NCI-H2107 (cell line): ENCODE measurements at regions not wholly inside any gene's neighbourhood (a gene's known extent, or its start where the extent isn't known, plus 50 kb on each side); places are given as distances from the start of the nearest gene placed in this dataset.

Source experiments
- DNase-seq: peaks from one replicate; lab custom pipeline; 2025; lab: John Stamatoyannopoulos, UW

GRCh38 chr13:79267560-79267959 is 138.5 kb downstream of the RBM26 start:
- DNase-seq, result no peak

DNA sequence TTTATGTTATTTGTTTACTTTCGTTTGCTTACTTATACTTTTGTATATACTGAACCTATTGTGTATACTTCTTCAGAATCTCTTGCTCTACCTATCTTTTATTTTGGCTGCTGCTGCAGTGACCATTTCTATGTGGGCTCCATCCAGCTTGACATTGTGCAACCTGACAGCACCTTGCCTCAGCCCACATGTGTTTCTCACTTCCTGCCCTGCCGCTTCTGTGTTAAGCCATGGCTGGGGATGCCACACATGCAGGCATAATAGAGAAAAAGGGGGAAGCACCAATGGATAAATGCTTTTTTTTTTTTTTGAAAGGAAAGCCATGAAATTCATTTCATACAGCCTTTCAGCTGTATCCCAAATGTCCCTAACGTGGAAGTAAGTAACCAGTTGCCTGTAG is 147.6 kb downstream of the RBM26 start:
- DNase-seq, result no peak

DNA sequence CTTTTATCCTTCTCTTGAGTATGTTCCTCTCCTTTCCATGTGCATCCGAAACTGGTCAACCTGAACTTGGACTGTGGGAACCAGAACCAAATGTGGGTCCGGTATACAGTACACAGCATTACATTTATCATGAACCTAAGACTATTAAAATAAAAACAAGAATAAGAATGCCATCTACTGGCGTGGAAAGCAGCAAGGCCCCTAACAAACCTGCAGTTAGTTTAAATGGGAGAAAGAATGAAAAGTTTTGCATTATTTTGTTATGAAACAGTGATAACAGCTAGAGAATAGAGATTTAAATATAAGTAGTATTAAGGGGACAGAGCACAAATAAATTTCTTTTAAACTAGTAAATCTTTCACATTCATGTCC is 159.5 kb downstream of the RBM26 start:
- no peak for DNase-seq

- DNase-seq, result no peak
Measured at GRCh38 chr13:79245937-79246577, 160.0 kb downstream of the RBM26 start.

GRCh38 chr13:79241697-79242096 is 164.4 kb downstream of the RBM26 start:
- DNase-seq, result no peak

- no peak for DNase-seq
Measured at GRCh38 chr13:79237981-79238380, 168.1 kb downstream of the RBM26 start.

- no peak for DNase-seq
Measured at GRCh38 chr13:79231887-79232286, 174.2 kb downstream of the RBM26 start.

DNA sequence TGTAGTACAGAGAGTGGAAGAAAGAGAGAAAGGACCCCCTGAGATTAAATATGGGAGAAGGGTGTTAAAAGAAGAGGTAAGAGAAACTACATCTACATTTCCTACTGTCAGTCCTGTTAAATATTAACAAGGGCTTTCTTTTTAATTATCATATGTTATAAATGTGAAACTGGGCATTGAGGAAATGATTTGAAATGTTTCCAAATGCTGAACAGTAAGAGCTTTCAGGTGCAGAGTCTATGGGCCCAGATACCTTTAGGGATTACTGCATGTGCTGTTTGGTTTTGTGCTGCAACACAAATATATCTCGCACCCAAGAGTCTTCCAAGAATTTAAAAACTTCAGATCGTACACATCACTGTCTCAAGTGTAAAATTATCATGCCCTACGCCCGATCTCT is 176.3 kb downstream of the RBM26 start:
- DNase-seq, result no peak

- no peak for DNase-seq
Measured at GRCh38 chr13:79228972-79229371, 177.1 kb downstream of the RBM26 start.

GRCh38 chr13:79227418-79227817 is 178.6 kb downstream of the RBM26 start:
- DNase-seq, result no peak

DNA sequence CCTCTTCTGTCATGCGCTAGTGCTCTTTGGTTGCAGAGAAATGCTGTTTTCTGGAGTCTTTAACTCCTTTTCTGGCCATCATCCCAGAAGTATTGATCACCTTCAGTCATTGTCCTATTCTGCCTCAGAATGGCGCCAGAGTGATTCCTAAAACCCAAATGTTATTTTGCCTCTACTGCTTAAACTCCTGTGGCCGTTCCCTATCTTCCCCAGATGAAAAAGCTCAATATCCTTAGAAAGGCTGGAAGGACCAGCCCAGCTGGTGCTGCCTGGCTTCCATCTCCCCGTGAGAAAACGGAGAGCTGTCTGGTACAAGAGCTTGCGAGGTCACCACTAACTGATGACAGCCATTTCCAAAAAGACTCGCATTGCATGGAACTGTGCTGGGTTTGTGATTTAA is 179.1 kb downstream of the RBM26 start:
- DNase-seq, result no peak

DNA sequence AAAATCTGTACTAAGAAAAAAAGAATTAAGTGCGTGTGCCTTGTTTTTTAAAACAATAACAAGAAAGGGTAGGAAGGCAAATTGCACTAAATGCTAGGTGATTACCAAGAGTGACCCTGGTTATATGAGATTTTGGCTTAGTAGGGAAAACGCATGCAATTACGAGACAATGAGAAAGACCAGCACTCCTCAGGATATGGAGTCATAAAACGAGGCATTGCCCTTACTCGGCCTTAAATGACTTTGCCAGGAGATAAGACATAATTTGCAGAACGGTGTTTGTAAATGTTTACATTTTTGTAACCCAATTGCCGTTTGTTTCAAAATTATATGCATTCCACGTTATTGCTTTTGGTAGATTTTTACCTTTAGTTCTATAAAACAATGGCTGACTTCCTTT is 179.8 kb downstream of the RBM26 start:
- no peak for DNase-seq

- no peak for DNase-seq
Measured at GRCh38 chr13:79225487-79226232, 180.4 kb downstream of the RBM26 start.

GRCh38 chr13:79222427-79223205 is 183.4 kb downstream of the RBM26 start:
- DNase-seq, result no peak

GRCh38 chr13:79212064-79212619 is 193.9 kb downstream of the RBM26 start:
- no peak for DNase-seq

DNA sequence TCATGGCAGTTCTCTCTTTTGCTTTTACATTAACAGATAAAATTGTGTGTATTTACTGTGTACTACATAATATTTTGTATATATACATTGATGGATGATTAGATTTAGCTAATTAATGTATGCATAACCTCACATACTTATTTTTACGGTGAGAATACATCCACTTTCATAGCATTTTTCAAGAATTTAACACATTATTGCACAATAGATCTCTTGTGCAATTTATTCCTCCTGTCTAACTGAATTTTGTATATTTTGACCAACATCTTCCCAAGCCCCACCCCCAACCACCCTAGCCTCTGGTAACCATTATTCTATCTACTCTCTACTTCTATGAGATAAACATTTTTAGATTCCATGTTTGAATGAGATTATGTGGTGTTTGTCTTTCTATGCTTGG is 194.7 kb downstream of the RBM26 start:
- no peak for DNase-seq

GRCh38 chr13:79197933-79198332 is 208.1 kb downstream of the RBM26 start:
- no peak for DNase-seq

DNA sequence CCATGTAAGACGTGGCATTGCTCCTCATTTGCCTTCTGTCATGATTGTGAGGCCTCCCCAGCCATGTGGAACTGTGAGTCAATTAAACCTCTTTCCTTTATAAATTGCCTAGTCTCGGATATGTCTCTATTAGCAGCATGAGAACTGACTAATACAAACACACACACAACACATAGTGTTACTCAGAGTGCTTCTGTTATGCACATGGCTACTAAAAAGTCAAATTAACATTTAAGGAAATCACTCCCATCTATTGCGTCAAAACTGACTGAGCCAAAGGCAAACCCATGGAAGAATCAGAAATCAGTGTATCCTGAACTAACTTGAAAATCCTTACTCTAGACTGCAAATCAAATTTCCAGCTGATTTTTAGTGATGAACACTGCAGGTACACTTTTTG is 209.2 kb downstream of the RBM26 start:
- no peak for DNase-seq

DNA sequence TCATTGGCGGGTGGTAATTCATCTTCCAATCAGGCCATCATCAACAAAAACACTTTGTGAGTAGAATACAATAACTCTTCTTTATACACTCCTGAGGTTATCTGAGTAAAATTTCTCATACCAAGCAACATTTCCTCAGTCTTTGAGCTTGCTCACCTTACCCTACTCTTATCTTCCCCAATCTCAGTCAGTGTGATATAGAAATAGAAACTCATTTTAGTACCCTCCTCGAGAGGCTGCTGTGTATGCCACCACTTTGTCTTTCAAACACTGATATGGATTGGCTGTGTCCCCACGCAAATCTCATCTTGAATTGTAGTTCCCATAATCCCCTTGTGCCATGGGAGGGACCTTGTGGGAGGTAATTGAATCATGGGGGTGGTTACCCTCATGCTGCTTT is 209.7 kb downstream of the RBM26 start:
- no peak for DNase-seq

DNA sequence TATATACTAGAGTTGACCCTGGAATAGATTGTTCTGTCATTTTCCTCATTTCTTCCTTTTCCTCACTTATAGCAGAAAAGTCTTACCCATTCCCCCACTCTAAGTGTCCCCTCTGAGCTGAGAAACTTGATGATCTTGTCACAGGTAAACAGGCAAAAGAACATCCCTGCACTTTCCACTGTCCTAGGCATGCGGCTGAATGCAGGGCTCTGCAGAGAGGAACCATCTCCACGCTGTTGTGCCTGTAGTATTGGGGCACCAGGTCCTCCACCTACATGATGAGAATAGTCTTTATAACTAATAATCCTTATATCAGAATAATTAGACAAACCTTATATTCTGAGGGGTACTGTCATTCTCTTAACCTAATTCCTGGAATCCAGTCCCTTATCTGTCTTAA is 211.3 kb downstream of the RBM26 start:
- no peak for DNase-seq

- DNase-seq, result no peak
Measured at GRCh38 chr13:79194272-79194671, 211.8 kb downstream of the RBM26 start.

DNA sequence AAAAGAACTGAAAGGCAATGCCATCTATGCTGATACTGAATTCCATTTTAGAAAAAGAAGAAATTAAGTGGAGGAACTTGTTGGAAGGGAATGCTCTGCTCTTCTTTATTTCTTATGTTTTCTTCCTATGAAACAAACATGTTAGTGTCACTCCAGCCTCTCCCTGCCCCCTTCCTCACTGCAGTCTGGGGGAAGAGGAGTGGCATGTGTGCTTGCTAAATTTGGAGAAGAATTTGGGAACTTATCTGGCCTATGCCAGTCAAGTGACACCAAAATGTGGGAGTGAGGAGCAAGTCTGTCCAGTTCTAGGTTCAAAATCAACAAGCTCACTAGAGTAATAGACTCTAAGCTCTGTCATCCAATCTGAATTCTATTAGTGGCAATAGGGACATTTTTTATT is 214.6 kb downstream of the RBM26 start:
- DNase-seq, result no peak

DNA sequence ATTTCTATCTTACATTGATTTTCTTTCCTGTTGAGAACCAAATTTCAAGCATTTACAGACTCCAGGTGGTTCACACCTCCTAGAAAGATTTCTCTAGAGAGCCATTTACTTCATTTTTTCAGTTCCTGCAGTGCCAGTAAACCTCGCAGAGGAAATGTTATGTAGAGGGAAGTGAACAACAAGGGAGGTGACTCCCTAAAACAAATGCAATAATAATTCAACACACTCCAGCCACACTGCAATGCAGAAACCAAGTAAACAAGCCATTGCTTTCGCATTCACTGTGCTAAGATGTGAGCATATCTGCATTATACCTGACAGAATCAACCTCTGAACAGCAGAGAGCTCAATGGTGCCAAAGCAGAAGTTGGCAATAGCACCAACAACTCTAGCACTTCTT is 215.1 kb downstream of the RBM26 start:
- DNase-seq, result no peak
